ENCODE measurements at regions not wholly inside any gene's neighbourhood (a gene's known extent, or its start where the extent isn't known, plus 50 kb on each side); places are given as distances from the start of the nearest gene placed in this dataset.

DNA sequence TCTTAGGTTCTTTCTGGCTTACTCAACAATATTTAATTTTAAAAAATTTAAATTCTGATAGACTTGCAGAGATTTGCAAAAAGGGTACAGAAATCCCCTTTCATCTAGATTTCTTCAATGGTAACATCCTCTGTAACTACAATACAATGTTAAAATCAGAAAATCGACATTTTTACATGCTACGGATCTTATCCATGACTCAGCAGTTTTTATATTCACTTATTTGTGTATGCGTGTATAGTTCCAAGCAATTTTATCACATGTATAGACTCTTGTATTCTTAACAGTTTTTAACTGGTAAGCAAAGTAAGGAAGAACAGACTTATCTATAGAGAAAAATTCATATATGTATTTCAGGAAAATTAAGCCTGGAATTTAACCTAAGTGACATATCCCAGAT, 256.1 kb upstream of the MEX3C start:
- ChIA-PET CTCF (ENCODE audit: partially characterized antibody) (no interaction called here), POLR2A (ENCODE audit: partially characterized antibody) (no interaction called here)
- H3K18ac ChIP-seq (ENCODE audit: extremely low read depth, low read length) = no peak overlapping the region
- DNase-seq (ENCODE audit: low read depth in 1 of 2, low spot score in 2 of 2) (no peak), FAIRE-seq (no peak)
- H2BK12ac ChIP-seq (ENCODE audit: low read depth, low read length) = no peak overlapping the region
- TF ChIP-seq CBX8 (IDR thresholded peaks at IDR 0.05; ENCODE audit: borderline replicate concordance, low read depth, low read length) = no peak
- peak; percentile 96 for TF ChIP-seq BACH1 (IDR thresholded peaks at IDR 0.05; ENCODE audit: low read length)
- no peak for TF ChIP-seq HDAC6 (IDR thresholded peaks at IDR 0.05; ENCODE audit: low read depth, low read length)
- TF ChIP-seq EP300 (IDR thresholded peaks at IDR 0.05; ENCODE audit: borderline replicate concordance in 1 of 2, low read depth in 2 of 2, low read length in 2 of 2) = no peak
- no peak for TF ChIP-seq RFX5 (IDR thresholded peaks at IDR 0.05; ENCODE audit: borderline replicate concordance, low read depth, low read length)
- TF ChIP-seq MAFK (IDR thresholded peaks at IDR 0.05; ENCODE audit: low read depth, low read length) = peak; percentile 96
- no peak overlapping the region for H3K14ac ChIP-seq (ENCODE audit: insufficient read length)
- H3K4me2 ChIP-seq (ENCODE audit: insufficient read depth in 1 of 2, low read depth in 2 of 2, low read length in 2 of 2) = no peak overlapping the region
- H3K56ac ChIP-seq (replicated peaks; ENCODE audit: insufficient read length, low read depth, low read length) = no peak overlapping the region
- no peak overlapping the region for H2BK15ac ChIP-seq (ENCODE audit: low read length)
- H3K27ac ChIP-seq (ENCODE audit: low read depth, low read length) = no peak overlapping the region
- no peak overlapping the region for H4K5ac ChIP-seq (ENCODE audit: insufficient read length, low read depth, low read length)
- H3K4me1 ChIP-seq (replicated peaks in 1 of 4; ENCODE audit: control insufficient read depth in 3 of 4, insufficient read depth in 4 of 4, low read length in 3 of 4) = no peaks in the 10 kb centered on the region
- H2AFZ ChIP-seq (ENCODE audit: low read length) = no peak overlapping the region
- H4K91ac ChIP-seq (replicated peaks; ENCODE audit: insufficient read length, low read length) = no peak overlapping the region
- no peaks in the 10 kb centered on the region for H4K20me1 ChIP-seq (replicated peaks in 1 of 2; ENCODE audit: control insufficient read depth in 1 of 2, insufficient read depth in 2 of 2, low read length in 2 of 2)
- H2BK120ac ChIP-seq (replicated peaks; ENCODE audit: low read depth, low read length) = no peak overlapping the region
- no peak overlapping the region for H4K8ac ChIP-seq (ENCODE audit: extremely low read depth, insufficient read depth, low read length)
- H3K79me2 ChIP-seq (ENCODE audit: control insufficient read depth in 1 of 2, insufficient read depth in 2 of 2, low read length in 2 of 2) = no peaks in the 10 kb centered on the region
- H3K36me3 ChIP-seq (ENCODE audit: control insufficient read depth in 2 of 4, insufficient read depth in 4 of 4, low read length in 3 of 4) = no peaks in the 10 kb centered on the region
- H3K9me3 ChIP-seq (ENCODE audit: insufficient read depth in 2 of 2, low read depth in 1 of 2, low read length in 1 of 2) = no peaks in the 10 kb centered on the region
- H2AK5ac ChIP-seq (ENCODE audit: low read depth, low read length) = no peak overlapping the region
- H3K27me3 ChIP-seq (replicated peaks in 1 of 4; ENCODE audit: control insufficient read depth in 3 of 4, extremely low read depth in 1 of 4, insufficient read depth in 3 of 4, low read length in 3 of 4) = no peaks in the 10 kb centered on the region
- H3K23ac ChIP-seq (ENCODE audit: insufficient read length) = no peak overlapping the region
- no peak overlapping the region for H3K4ac ChIP-seq (replicated peaks; ENCODE audit: insufficient read length, low read depth, low read length)
- H3K23me2 ChIP-seq (ENCODE audit: low read depth, low read length) = no peaks in the 10 kb centered on the region
- 93% methylated on average over 3 of the region's 3 CpGs; no CpG with 5 or more reads in 1 of the 2 experiments for WGBS, 2 experiments (ENCODE audit: extremely low coverage in 1 of 2, insufficient coverage in 1 of 2, insufficient read length in 1 of 2, insufficient replicate concordance in 2 of 2, low coverage in 1 of 2, low lambda C conversion rate in 2 of 2, missing lambda C conversion rate in 1 of 2)
- H2BK20ac ChIP-seq (ENCODE audit: low read length) = no peak overlapping the region
- H2BK5ac ChIP-seq (ENCODE audit: low read depth, low read length) = no peak overlapping the region
- no peak overlapping the region for H3K9ac ChIP-seq (replicated peaks in 1 of 4; ENCODE audit: extremely low read depth in 1 of 4, low read depth in 3 of 4, low read length in 3 of 4)
- no peak overlapping the region for H3K4me3 ChIP-seq (ENCODE audit: extremely low read depth in 1 of 4, insufficient read depth in 2 of 4, low read depth in 3 of 4, low read length in 4 of 4)
- H3K79me1 ChIP-seq (ENCODE audit: low read depth, low read length) = no peaks in the 10 kb centered on the region
